ENCODE measurements at regions not wholly inside any gene's neighbourhood (a gene's known extent, or its start where the extent isn't known, plus 50 kb on each side); places are given as distances from the start of the nearest gene placed in this dataset.

- no peaks in the 10 kb centered on the region for H3K4me1 ChIP-seq
- WGBS, 2 donors: 34 to 64% methylated on average over 3 of the region's 3 CpGs
- no peak overlapping the region for H3K4me3 ChIP-seq
- intact Hi-C loops (cut with DNase I): no loop called here
- DNase-seq: no peak
- H3K27ac ChIP-seq: no peak overlapping the region
- no peaks in the 10 kb centered on the region for H3K36me3 ChIP-seq
- H3K9me3 ChIP-seq: no peaks in the 10 kb centered on the region
- TF ChIP-seq POLR2A (IDR thresholded peaks at IDR 0.05): no peak
- no peak for TF ChIP-seq CTCF (IDR thresholded peaks at IDR 0.05)
- no peaks in the 10 kb centered on the region for H3K27me3 ChIP-seq
Measured at GRCh38 chr13:84821261-84821660, 939.0 kb upstream of the SLITRK1 start.

- intact Hi-C loops (cut with DNase I): no loop called here
- WGBS, 2 donors: 54 to 57% methylated on average over 4 of the region's 4 CpGs
Measured at GRCh38 chr13:84816567-84817105, 934.4 kb upstream of the SLITRK1 start.

GRCh38 chr13:84812789-84813188 is 930.5 kb upstream of the SLITRK1 start:
- H3K4me3 ChIP-seq: no peak overlapping the region
- no peaks in the 10 kb centered on the region for H3K4me1 ChIP-seq
- H3K27me3 ChIP-seq: no peaks in the 10 kb centered on the region
- no peak for TF ChIP-seq POLR2A (IDR thresholded peaks at IDR 0.05)
- no peak for TF ChIP-seq CTCF (IDR thresholded peaks at IDR 0.05)
- WGBS, 2 donors: 45 to 56% methylated on average over 3 of the region's 3 CpGs
- DNase-seq: no peak
- H3K36me3 ChIP-seq: no peaks in the 10 kb centered on the region
- intact Hi-C loops (cut with DNase I): no loop called here
- H3K9me3 ChIP-seq: no peaks in the 10 kb centered on the region
- no peak overlapping the region for H3K27ac ChIP-seq

More at GRCh38 chr13:84816567-84817105, 934.4 kb upstream of the SLITRK1 start:
- TF ChIP-seq POLR2A (IDR thresholded peaks at IDR 0.05) (no peak), CTCF (IDR thresholded peaks at IDR 0.05) (no peak)
- DNase-seq: no peak
- Histone ChIP-seq H3K36me3 (no peaks in the 10 kb centered on the region), H3K27ac (no peak overlapping the region), H3K4me1 (no peaks in the 10 kb centered on the region), H3K27me3 (no peaks in the 10 kb centered on the region), H3K9me3 (no peaks in the 10 kb centered on the region), H3K4me3 (no peak overlapping the region)

- TF ChIP-seq CTCF (IDR thresholded peaks at IDR 0.05): no peak
- no peak for TF ChIP-seq POLR2A (IDR thresholded peaks at IDR 0.05)
- WGBS, 2 donors: 63 to 80% methylated on average over 2 of the region's 2 CpGs
- no peaks in the 10 kb centered on the region for H3K27me3 ChIP-seq
Measured at GRCh38 chr13:84812078-84812477, 929.8 kb upstream of the SLITRK1 start.

GRCh38 chr13:84810781-84811180 is 928.5 kb upstream of the SLITRK1 start:
- no peaks in the 10 kb centered on the region for H3K4me1 ChIP-seq
- H3K4me3 ChIP-seq: no peak overlapping the region
- 35% methylated on average over 4 of the region's 4 CpGs for WGBS, 2 donors
- no peaks in the 10 kb centered on the region for H3K27me3 ChIP-seq
- TF ChIP-seq POLR2A (IDR thresholded peaks at IDR 0.05) (no peak), CTCF (IDR thresholded peaks at IDR 0.05) (no peak)
- intact Hi-C loops (cut with DNase I): no loop called here
- no peak for DNase-seq
- H3K36me3 ChIP-seq: no peaks in the 10 kb centered on the region
- no peak overlapping the region for H3K27ac ChIP-seq
- no peaks in the 10 kb centered on the region for H3K9me3 ChIP-seq

More at GRCh38 chr13:84812078-84812477, 929.8 kb upstream of the SLITRK1 start:
- intact Hi-C loops (cut with DNase I): no loop called here
- no peaks in the 10 kb centered on the region for H3K4me1 ChIP-seq
- no peak overlapping the region for H3K27ac ChIP-seq
- no peaks in the 10 kb centered on the region for H3K36me3 ChIP-seq
- H3K4me3 ChIP-seq: no peak overlapping the region
- no peak for DNase-seq
- no peaks in the 10 kb centered on the region for H3K9me3 ChIP-seq

Measured in esophagus squamous epithelium (tissue), 5 donors.